ENCODE measurements at regions not wholly inside any gene's neighbourhood (a gene's known extent, or its start where the extent isn't known, plus 50 kb on each side); places are given as distances from the start of the nearest gene placed in this dataset.
A peak's percentile ranks its signal among the peaks of the same experiment; 100 is the strongest.

GRCh38 chr16:85321509-85322271 lies 209.4 kb upstream of the CIBAR2 start:
- DNase-seq (ENCODE audit: low read depth), result peak; percentile 86
- H3K4me3 ChIP-seq (ENCODE audit: control insufficient read depth, low read depth, low read length), result no peak overlapping the region
- no peak for TF ChIP-seq CTCF (IDR thresholded peaks at IDR 0.05; ENCODE audit: control insufficient read depth, insufficient read depth, low read depth, low read length, missing control alignments)

DNA sequence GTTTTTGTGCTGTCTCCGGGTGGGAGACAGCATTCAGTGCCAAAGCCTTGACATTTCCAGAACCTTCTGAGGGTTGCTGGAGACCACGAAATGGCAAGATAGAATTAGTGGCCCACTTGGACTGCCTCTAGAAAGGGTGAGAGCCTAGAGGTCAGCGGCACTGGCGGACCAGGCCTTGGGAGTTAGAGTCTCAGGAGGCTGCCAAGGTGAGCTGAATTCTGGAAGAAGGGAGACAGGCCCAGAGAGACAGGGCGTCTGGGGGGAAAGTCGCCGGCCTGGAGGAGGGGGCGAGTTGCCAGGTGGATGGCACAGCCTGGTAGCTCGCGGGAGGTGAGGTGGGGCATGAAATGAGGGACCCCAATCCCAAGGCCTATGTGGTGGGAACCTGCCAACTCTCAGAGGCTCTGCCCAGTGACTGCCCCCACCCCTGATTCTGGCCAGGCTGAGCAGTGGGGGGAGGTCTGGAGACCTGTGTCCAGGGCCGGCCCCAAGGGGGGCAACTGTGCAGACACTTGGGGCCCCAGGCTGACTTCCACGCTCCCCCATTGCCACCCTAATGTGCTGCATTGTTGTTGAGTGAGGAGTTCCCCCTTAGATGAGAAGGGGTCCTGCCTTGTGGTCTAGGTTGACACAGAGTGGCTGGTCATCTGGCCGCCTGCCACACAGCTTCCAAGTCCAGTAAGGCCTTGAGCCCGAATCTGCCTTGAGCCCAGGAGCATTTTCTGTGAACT lies 211.1 kb upstream of the CIBAR2 start:
- no peak for TF ChIP-seq CTCF (IDR thresholded peaks at IDR 0.05; ENCODE audit: control insufficient read depth, insufficient read depth, low read depth, low read length, missing control alignments)
- no peak for DNase-seq (ENCODE audit: low read depth)
- no peak overlapping the region for H3K4me3 ChIP-seq (ENCODE audit: control insufficient read depth, low read depth, low read length)

- no peak for TF ChIP-seq CTCF (IDR thresholded peaks at IDR 0.05; ENCODE audit: control insufficient read depth, insufficient read depth, low read depth, low read length, missing control alignments)
- no peak for DNase-seq (ENCODE audit: low read depth)
- no peak overlapping the region for H3K4me3 ChIP-seq (ENCODE audit: control insufficient read depth, low read depth, low read length)
Measured at GRCh38 chr16:85323961-85324253, 211.6 kb upstream of the CIBAR2 start.

- no peak for TF ChIP-seq CTCF (IDR thresholded peaks at IDR 0.05; ENCODE audit: control insufficient read depth, insufficient read depth, low read depth, low read length, missing control alignments)
- no peak overlapping the region for H3K4me3 ChIP-seq (ENCODE audit: control insufficient read depth, low read depth, low read length)
- DNase-seq (ENCODE audit: low read depth), result no peak
Measured at GRCh38 chr16:85324488-85324887, 212.2 kb upstream of the CIBAR2 start.

DNA sequence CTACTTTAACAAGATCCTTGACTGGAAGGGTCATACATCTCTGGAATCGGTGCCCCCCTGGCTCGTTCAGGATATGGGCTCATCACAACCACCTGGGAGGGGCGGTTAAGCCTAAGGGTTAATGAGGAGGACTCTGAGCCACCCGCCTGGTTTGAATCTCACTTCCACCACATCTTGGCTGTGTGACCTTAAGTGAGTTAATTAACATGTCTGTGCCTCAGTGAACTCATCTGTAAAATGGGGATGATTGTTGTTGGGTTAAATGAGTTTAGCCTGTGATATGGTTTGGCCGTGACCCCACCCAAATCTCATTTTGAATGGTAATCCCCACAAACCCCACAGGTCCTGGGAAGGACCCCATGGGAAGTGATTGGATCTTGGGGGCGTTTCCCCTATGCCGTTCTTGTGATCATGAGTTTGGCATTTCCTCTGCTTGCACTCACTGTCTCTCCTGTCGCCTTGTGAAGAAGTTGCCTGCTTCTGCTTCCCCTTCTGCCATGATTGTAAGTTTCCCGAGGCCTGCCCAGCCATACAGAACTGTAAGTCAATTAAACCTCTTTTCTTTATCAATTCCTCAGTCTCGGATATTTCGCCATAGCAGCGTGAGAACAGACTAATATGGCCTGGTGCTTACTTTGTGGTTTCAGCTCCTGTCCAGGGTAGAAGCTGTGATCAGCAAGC lies 214.0 kb upstream of the CIBAR2 start:
- no peak for DNase-seq (ENCODE audit: low read depth)
- no peak overlapping the region for H3K4me3 ChIP-seq (ENCODE audit: control insufficient read depth, low read depth, low read length)
- TF ChIP-seq CTCF (IDR thresholded peaks at IDR 0.05; ENCODE audit: control insufficient read depth, insufficient read depth, low read depth, low read length, missing control alignments), result no peak

DNA sequence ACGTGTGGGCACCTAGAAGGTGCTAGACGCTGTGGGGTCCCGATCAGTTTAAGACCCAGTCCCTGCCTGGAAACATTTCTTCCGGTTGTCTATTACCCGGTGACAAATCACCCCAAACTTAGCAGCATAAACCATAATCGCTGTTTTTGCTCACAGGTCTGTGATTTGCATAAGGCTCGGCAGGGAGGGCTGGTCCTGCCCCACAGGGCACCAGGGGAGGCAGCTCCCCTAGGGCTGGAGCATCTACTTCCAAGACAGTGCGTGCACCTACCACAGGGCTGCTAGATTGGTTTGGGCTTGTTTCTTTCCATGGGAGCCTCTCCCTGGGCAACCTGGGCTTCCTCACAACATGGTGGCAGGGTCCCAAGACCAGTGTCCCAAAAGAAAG lies 214.5 kb upstream of the CIBAR2 start:
- no peak for TF ChIP-seq CTCF (IDR thresholded peaks at IDR 0.05; ENCODE audit: control insufficient read depth, insufficient read depth, low read depth, low read length, missing control alignments)
- no peak overlapping the region for H3K4me3 ChIP-seq (ENCODE audit: control insufficient read depth, low read depth, low read length)
- DNase-seq (ENCODE audit: low read depth), result no peak
